ENCODE measurements at regions not wholly inside any gene's neighbourhood (a gene's known extent, or its start where the extent isn't known, plus 50 kb on each side); places are given as distances from the start of the nearest gene placed in this dataset.

DNA sequence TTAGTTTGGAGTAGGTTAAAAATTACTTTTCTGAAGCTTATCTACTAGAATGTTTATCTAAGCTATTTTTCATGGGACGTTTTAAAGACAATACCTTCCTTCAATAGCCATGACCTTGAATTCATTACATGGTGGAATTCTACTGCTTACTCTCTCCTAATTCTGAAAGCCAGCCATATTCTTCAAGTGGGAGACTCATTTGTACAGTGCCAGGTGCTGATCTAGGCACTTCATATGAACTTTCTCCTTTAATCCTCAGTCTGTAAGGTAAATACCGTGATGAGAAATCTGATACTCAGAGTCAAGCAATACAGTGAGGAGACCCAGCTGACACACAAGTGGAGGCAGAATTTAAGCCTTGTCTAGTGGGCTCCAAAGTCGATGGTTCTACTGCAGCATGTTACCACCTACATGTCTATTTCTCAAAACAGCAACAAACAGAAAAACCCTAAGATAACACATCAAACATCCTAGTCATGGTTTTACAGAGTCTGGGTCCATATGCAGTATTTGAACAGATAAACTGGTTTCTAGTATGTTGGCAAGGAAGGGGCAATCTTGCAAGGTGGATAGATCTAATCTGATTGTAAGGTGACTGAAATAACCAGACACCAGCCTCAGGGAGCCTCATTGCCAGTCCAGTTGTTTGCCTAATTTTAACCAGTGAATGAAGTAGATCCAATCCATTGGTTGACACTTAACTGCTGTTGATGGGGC, 243.7 kb downstream of the PIK3R1 start:
- no peak overlapping the region for H3K4me3 ChIP-seq
- 57 to 78% methylated on average over 3 of the region's 3 CpGs for WGBS, 2 donors
- no peak overlapping the region for H3K9ac ChIP-seq (ENCODE audit: insufficient read depth in 1 of 2, low read length in 2 of 2)
- H3K27ac ChIP-seq (ENCODE audit: low read depth in 1 of 2, low read length in 1 of 2) = no peak overlapping the region
- H3K36me3 ChIP-seq (ENCODE audit: control insufficient read depth in 4 of 4, insufficient read depth in 4 of 4, low read length in 4 of 4) = no peaks in the 10 kb centered on the region
- H3K27me3 ChIP-seq (ENCODE audit: control insufficient read depth in 3 of 3, insufficient read depth in 3 of 3, low read length in 2 of 3) = no peaks in the 10 kb centered on the region
- DNase-seq (peak in 1 of 3 donors; percentile 32), ATAC-seq (ENCODE audit: insufficient read depth, low FRiP score) (no peak)
- peaks cover 0 to 12% (median 3%) of the 10 kb centered on the region in 5 donors for H3K4me1 ChIP-seq (ENCODE audit: control insufficient read depth in 5 of 5, insufficient read depth in 5 of 5, low read length in 5 of 5)
- TF ChIP-seq, protein P1, sequence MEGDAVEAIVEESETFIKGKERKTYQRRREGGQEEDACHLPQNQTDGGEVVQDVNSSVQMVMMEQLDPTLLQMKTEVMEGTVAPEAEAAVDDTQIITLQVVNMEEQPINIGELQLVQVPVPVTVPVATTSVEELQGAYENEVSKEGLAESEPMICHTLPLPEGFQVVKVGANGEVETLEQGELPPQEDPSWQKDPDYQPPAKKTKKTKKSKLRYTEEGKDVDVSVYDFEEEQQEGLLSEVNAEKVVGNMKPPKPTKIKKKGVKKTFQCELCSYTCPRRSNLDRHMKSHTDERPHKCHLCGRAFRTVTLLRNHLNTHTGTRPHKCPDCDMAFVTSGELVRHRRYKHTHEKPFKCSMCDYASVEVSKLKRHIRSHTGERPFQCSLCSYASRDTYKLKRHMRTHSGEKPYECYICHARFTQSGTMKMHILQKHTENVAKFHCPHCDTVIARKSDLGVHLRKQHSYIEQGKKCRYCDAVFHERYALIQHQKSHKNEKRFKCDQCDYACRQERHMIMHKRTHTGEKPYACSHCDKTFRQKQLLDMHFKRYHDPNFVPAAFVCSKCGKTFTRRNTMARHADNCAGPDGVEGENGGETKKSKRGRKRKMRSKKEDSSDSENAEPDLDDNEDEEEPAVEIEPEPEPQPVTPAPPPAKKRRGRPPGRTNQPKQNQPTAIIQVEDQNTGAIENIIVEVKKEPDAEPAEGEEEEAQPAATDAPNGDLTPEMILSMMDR (IDR thresholded peaks at IDR 0.05; ENCODE audit: control extremely low read depth, extremely low read depth) = no peak
- peaks cover 0 to 2% (median 0%) of the 10 kb centered on the region in 4 donors for H3K9me3 ChIP-seq (ENCODE audit: control insufficient read depth in 4 of 4, insufficient read depth in 3 of 4, low read length in 3 of 4)

- H3K27ac ChIP-seq (ENCODE audit: low read depth in 1 of 2, low read length in 1 of 2) = no peak overlapping the region
- no peak for DNase-seq
- 57 to 85% methylated on average over 3 of the region's 3 CpGs for WGBS, 2 donors
Observed at GRCh38 chr5:68459810-68460139, 244.2 kb downstream of the PIK3R1 start.

DNA sequence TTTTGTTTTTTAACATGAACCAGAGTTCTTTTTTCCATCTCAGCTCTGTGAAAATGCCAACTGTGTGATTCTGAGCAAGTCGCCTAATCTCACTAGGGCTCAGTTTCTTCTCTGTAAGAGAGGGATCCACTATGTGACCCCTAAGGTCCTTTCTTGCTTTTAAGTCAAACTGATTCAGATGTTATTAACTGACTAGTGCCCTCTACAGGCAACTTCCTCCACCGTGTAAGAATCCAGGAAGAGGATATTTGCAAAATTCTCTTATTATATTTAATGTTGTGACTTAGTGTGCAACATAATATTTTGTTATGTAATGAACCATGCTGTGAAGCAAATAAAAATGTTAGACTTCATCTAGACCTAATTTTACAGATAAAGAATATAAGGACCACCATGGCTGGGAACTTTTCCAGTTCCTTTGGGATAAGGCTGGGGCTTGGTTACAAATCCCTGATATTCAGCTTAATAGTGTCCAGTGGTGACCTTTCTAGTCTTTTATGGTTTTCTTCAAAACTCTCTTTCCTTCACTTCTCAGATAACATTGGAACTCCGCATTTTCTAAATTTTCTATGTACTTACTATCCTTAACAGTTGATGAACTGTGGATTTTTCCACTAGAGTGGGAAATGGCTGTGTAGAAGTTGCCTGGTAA, 244.7 kb downstream of the PIK3R1 start:
- 54 to 56% methylated on average over 3 of the region's 3 CpGs for WGBS, 2 donors
- no peak overlapping the region for H3K27ac ChIP-seq (ENCODE audit: low read depth in 1 of 2, low read length in 1 of 2)
- TF ChIP-seq, protein P1 (IDR thresholded peaks at IDR 0.05; ENCODE audit: control extremely low read depth, extremely low read depth) = peak; percentile 42
- ATAC-seq (ENCODE audit: insufficient read depth, low FRiP score) (no peak), DNase-seq (peak in 2 of 3 donors; percentile 68 to 81)
- no peaks in the 10 kb centered on the region for H3K36me3 ChIP-seq (ENCODE audit: control insufficient read depth in 4 of 4, insufficient read depth in 4 of 4, low read length in 4 of 4)
- no peak overlapping the region for H3K9ac ChIP-seq (ENCODE audit: insufficient read depth in 1 of 2, low read length in 2 of 2)
- no peaks in the 10 kb centered on the region for H3K9me3 ChIP-seq (ENCODE audit: control insufficient read depth in 4 of 4, insufficient read depth in 3 of 4, low read length in 3 of 4)
- no peak overlapping the region for H3K4me3 ChIP-seq
- peaks cover 0 to 12% (median 3%) of the 10 kb centered on the region in 5 donors for H3K4me1 ChIP-seq (ENCODE audit: control insufficient read depth in 5 of 5, insufficient read depth in 5 of 5, low read length in 5 of 5)
- H3K27me3 ChIP-seq (ENCODE audit: control insufficient read depth in 3 of 3, insufficient read depth in 3 of 3, low read length in 2 of 3) = no peaks in the 10 kb centered on the region

More at GRCh38 chr5:68459810-68460139, 244.2 kb downstream of the PIK3R1 start:
- no peaks in the 10 kb centered on the region for H3K27me3 ChIP-seq (ENCODE audit: control insufficient read depth in 3 of 3, insufficient read depth in 3 of 3, low read length in 2 of 3)
- H3K36me3 ChIP-seq (ENCODE audit: control insufficient read depth in 4 of 4, insufficient read depth in 4 of 4, low read length in 4 of 4) = no peaks in the 10 kb centered on the region
- H3K9me3 ChIP-seq (ENCODE audit: control insufficient read depth in 4 of 4, insufficient read depth in 3 of 4, low read length in 3 of 4) = no peaks in the 10 kb centered on the region
- no peak for ATAC-seq (ENCODE audit: insufficient read depth, low FRiP score)
- TF ChIP-seq, protein P1 (IDR thresholded peaks at IDR 0.05; ENCODE audit: control extremely low read depth, extremely low read depth) = no peak
- no peak overlapping the region for H3K9ac ChIP-seq (ENCODE audit: insufficient read depth in 1 of 2, low read length in 2 of 2)
- peaks cover 0 to 12% (median 3%) of the 10 kb centered on the region in 5 donors for H3K4me1 ChIP-seq (ENCODE audit: control insufficient read depth in 5 of 5, insufficient read depth in 5 of 5, low read length in 5 of 5)
- no peak overlapping the region for H3K4me3 ChIP-seq

Measured in lung (tissue), 11 donors.